GM10847 (cell line): ENCODE measurements at regions not wholly inside any gene's neighbourhood (a gene's known extent, or its start where the extent isn't known, plus 50 kb on each side); places are given as distances from the start of the nearest gene placed in this dataset.

Experiments
- POLR2A ChIP-seq: IDR thresholded peaks from 2 replicates; pipeline ENCODE4 v1.6.1; 2011; ENCODE audit not compliant: insufficient read length; ENCODE audit errors: extremely low read depth

- TF ChIP-seq POLR2A: no peak
These were observed 238.9 kb downstream of the UACA start for GRCh38 chr15:70524470-70524869.

- TF ChIP-seq POLR2A: no peak
These were observed 239.7 kb downstream of the UACA start for GRCh38 chr15:70523616-70524015.

GRCh38 chr15:70523192-70523591, 240.2 kb downstream of the UACA start:
- TF ChIP-seq POLR2A: no peak

GRCh38 chr15:70522323-70522966, 240.9 kb downstream of the UACA start:
- TF ChIP-seq POLR2A: no peak

- TF ChIP-seq POLR2A: no peak
These were observed 241.6 kb downstream of the UACA start for GRCh38 chr15:70521576-70522322.

- TF ChIP-seq POLR2A: no peak
These were observed 243.7 kb downstream of the UACA start for GRCh38 chr15:70519616-70520015.

- no peak for TF ChIP-seq POLR2A
These were observed 244.4 kb downstream of the UACA start for GRCh38 chr15:70519004-70519365.

- no peak for TF ChIP-seq POLR2A
These were observed 245.0 kb downstream of the UACA start for GRCh38 chr15:70518201-70519003.

- TF ChIP-seq POLR2A: no peak
These were observed 246.2 kb downstream of the UACA start for GRCh38 chr15:70517194-70517590.

GRCh38 chr15:70516408-70517193, 246.8 kb downstream of the UACA start:
- no peak for TF ChIP-seq POLR2A

GRCh38 chr15:70514251-70514650, 249.1 kb downstream of the UACA start:
- no peak for TF ChIP-seq POLR2A

GRCh38 chr15:70513819-70514218, 249.5 kb downstream of the UACA start:
- TF ChIP-seq POLR2A: no peak

GRCh38 chr15:70512772-70513362, 250.5 kb downstream of the UACA start:
- TF ChIP-seq POLR2A: no peak

GRCh38 chr15:70510433-70510832, 252.9 kb downstream of the UACA start:
- no peak for TF ChIP-seq POLR2A

GRCh38 chr15:70509731-70510143, 253.6 kb downstream of the UACA start:
- no peak for TF ChIP-seq POLR2A
